Pons (tissue), 1 donor: ENCODE measurements at regions not wholly inside any gene's neighbourhood (a gene's known extent, or its start where the extent isn't known, plus 50 kb on each side); places are given as distances from the start of the nearest gene placed in this dataset.

ENCODE experiments used
- DNase-seq: peaks from one replicate; pipeline ENCODE4 v3.0.0-alpha.2; 2016; ENCODE audit warnings: low spot score

DNA sequence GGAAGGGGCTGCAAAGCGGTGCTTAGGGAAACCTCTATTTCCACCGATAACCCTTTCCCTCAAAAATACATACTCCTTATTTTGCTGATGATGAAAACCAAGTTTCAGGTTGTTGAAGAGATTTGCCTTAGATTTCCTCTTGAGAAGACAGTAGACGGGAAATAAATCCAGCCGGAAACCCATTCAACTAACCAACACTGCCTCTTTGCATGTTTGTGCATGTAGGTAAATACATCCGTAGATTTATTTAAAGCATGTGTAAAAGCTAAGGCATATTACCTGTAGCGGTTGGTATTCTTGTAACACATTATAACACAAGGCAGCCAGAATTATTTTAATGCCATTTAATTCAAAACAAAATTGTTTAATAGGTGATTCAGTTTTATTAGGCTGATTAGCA lies 136.3 kb upstream of the SLC22A23 start:
- no peak for DNase-seq

- no peak for DNase-seq
Measured at GRCh38 chr6:3592371-3592941, 135.6 kb upstream of the SLC22A23 start.

- no peak for DNase-seq
Measured at GRCh38 chr6:3591970-3592369, 135.1 kb upstream of the SLC22A23 start.

GRCh38 chr6:3587660-3588059 lies 130.8 kb upstream of the SLC22A23 start:
- no peak for DNase-seq

- peak; percentile 22 for DNase-seq
Measured at GRCh38 chr6:3585320-3585935, 128.6 kb upstream of the SLC22A23 start.

DNA sequence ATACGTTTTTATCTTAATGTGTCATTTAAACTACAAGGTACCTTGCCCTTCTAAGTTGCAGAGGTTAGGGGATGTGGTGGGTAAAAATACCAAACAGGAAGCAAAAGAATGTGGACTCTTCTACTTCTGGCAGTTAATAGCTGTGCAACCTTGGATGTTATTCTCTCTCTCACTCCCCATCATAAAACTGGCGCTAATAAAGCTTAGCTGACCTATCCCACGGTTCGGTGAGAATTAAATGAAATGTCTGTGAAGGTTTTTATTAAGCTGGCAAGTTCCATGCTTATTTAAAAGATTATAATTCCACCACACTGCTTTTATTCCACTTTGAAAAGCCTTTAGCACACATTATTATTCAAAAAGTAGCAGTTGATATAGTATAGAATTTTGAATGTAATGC lies 127.8 kb upstream of the SLC22A23 start:
- no peak for DNase-seq

DNA sequence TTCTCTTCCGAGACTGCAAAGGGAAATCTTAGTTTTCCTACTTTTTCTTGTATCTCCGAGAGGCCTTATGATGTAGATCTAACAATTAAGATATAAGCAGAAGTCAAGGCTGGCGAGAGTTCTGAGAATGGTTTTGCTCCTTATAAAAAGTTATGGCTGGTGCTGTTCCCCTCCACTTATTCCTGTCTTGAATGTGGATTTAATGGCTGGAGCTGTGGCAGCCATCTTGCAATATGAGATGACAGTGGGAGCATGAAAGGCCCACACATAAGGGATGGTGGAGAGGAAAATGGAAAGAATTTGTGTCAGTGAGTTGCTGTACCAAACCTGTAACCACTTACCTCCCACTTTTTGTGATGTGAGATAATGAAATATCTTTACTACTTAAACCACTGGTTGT lies 124.6 kb upstream of the SLC22A23 start:
- no peak for DNase-seq

DNA sequence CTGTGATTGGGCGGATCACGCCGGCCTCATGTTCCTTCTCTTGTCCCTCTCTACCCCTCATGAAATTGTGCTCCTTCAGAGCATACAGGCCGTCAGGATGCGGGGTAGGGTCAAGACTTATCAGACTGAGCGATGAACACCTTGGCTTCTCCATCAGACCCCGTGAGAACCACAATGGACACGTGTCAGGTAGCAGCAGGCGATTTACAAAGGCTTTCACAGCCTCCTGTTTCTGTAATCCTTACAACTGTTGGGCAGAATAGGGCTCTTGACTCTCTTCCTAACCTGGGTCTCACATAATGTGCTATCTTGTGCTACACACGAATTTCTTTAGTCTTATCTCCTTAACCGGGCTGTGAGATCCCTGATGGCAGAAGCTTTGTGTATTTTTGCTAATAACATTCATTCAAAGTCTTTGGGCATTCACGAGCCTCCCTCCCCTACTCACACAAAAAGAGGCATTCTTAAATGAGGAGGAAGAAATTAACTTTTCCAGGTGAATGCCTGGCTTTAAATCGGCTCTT lies 122.9 kb upstream of the SLC22A23 start:
- DNase-seq, result no peak

DNA sequence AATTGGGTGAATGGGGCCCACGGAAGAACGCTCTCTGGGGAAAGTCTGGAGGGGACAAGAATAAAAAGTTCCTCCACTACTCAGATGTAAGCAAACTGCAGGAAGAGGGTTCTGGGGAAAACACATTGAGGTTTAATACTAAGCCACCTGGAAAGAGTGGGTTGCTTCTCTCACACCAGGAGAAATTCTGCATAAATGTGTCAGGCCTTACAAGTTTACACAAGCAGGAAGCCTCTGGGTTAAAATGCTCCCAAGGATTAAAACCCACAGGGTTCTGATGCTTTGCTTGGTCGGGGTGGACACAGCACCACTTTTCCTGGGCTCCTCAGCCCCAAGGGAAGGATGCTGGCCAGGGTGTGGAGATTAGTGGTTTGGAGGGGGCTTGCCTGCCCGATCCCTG lies 122.1 kb upstream of the SLC22A23 start:
- DNase-seq, result no peak

GRCh38 chr6:3577517-3577916 lies 120.7 kb upstream of the SLC22A23 start:
- no peak for DNase-seq

- DNase-seq, result no peak
Measured at GRCh38 chr6:3575701-3576100, 118.9 kb upstream of the SLC22A23 start.

DNA sequence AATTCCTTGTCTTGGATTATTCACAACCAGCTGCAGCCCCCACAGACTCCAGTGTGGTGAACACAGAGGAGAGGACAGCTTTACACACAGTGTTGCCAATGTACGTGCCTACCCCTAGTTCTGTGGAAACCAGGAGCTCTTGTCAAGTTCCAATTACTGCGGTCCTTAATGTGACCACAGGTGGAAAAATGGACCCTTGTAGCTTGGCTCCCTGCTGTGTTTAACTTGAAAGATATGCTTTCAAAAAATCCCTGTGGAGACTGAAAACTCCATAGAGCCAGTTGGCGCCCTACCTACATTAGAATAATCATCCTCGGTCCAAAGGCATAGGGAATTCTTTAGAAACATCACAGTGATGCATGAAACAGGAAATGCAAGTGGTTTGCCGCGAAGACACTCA lies 118.3 kb upstream of the SLC22A23 start:
- DNase-seq, result no peak

- DNase-seq, result no peak
Measured at GRCh38 chr6:3573670-3574069, 116.8 kb upstream of the SLC22A23 start.

- DNase-seq, result no peak
Measured at GRCh38 chr6:3571836-3572235, 115.0 kb upstream of the SLC22A23 start.

DNA sequence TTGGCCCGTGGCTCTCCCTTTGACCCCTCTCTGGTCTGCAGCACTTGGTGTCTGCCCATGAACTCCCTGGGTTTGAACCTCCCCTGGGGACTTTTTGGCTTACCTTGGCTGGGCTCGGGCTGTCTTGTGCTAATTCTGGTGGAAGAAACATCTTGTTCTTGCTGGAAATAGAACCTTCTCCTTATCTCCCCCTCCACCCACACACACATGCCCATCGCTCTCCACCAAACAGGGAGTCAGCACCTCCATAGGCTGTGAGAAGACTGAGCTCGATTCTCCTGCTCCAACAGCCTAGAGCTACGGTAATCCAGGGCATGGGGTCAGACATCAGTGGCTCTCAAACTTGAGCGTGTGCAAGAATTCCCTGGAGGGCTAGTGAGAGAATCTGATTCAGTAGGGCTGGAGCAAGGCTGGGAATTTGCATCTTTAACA lies 114.4 kb upstream of the SLC22A23 start:
- DNase-seq, result no peak

DNA sequence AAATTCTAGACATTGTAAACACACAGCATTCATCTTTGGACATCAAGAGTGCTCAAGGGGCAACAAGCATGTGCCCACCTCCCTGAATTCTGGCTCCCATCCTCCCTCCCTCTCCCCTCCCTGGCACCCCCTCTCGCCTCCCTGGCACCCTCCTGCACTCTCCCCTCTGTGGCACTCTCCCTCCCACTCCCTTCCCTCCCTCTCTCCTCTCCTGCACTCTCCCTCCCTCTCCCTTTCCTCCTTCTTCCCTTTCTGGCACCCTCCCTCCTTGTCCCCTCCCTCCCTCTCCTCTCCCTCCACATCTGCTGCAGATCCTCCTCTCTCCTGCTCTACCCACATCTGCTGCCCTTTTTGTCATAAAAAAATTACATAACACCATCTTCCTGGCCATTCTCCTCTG lies 113.0 kb upstream of the SLC22A23 start:
- no peak for DNase-seq

DNA sequence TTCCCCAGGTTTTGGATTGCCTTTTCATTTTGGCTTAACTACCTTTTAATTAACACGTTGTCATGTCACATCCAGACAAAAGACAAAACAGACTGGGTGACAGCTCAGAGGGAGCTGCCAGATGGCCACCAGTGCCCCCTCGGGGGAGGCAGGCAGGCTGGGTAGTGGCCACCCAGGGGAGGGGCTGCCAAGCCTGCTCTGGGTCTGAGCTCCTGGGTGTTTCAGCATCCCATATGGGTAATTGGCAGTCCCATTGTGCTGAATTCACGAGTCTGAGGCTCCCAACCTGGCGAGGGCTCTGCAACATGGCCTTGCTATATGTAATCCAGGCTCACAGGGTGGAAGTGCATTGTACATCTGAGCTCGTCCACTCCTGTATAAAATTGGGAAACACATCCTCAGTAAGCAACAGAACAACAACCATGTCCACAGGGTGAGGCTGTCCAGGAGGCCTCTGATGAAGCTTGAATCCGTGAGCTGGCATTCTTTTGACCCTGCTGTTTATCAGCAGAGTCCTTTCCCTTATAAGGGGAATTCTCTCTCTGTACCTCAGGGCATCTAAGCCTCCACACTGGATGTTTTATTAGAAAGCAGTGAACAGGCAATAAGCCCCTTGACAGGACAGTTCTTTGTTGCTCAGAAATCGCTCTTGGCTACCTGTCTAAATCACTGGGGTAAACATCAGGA lies 111.7 kb upstream of the SLC22A23 start:
- no peak for DNase-seq

- DNase-seq, result no peak
Measured at GRCh38 chr6:3566812-3567211, 110.0 kb upstream of the SLC22A23 start.

GRCh38 chr6:3565291-3565690 lies 108.4 kb upstream of the SLC22A23 start:
- DNase-seq, result no peak

DNA sequence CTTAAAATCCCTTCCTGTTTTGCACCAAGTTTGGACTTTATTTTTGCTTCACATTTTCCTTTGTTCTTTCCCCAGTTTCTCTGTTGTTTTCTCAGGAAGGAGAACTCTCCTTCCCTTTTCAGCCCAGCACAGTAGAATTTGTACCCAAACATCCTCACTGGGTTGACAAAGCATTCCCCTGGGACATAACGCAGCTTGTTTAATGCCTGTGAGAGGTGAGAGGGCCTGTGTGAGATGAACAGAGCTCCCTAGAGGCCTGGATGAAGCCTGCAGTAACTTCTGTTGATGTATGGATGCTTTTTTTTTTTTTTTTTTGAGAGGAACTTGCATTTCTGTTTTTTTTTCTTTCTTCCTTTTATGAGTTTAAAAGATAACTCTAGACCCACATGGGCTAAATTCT lies 104.9 kb upstream of the SLC22A23 start:
- DNase-seq, result peak; percentile 76

DNA sequence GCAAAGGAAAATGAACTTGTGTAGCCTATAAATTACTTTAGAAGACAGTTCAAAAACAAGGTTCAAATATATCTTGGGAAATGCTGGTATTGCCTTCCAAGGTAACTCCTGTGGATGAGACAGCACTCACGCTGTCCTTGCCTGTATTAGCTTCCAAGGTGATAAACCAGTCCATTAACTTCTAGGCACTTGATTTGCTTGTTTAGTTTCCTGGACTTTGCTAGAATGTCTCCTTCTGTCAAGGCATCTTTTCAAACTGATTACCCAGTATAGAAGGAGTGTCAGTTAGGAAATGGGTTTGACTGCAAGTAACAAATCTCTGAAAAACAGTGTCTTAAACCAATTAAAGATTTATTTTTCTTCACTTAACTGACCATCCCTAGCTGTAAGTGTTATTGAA lies 103.4 kb upstream of the SLC22A23 start:
- DNase-seq, result no peak

- DNase-seq, result no peak
Measured at GRCh38 chr6:3559561-3559960, 102.7 kb upstream of the SLC22A23 start.

DNA sequence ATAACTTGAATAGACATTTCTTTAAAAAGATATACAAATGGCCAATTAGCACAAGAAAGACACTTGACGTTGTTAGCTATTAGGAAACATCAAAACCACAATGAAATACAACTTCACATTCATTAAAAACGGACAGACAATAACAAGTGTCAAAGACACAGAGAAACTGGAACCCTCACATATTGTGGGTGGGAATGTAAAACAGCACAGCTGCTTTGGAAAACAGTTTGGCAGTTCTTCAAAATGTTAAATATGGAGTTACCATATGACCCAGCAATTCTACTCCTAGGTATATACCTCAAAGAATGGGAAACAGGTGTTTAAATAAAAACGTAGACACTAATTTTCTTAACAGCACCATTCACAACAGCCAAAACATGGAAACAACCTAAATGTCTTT lies 100.5 kb upstream of the SLC22A23 start:
- DNase-seq, result no peak

GRCh38 chr6:3553254-3553653 lies 96.4 kb upstream of the SLC22A23 start:
- no peak for DNase-seq
